Effector CD8-positive, alpha-beta T cell (primary cell): ENCODE measurements at regions not wholly inside any gene's neighbourhood (a gene's known extent, or its start where the extent isn't known, plus 50 kb on each side); places are given as distances from the start of the nearest gene placed in this dataset.

Experiments
- DNase-seq: peaks from one replicate; lab custom pipeline; 2025; lab: John Stamatoyannopoulos, UW

DNA sequence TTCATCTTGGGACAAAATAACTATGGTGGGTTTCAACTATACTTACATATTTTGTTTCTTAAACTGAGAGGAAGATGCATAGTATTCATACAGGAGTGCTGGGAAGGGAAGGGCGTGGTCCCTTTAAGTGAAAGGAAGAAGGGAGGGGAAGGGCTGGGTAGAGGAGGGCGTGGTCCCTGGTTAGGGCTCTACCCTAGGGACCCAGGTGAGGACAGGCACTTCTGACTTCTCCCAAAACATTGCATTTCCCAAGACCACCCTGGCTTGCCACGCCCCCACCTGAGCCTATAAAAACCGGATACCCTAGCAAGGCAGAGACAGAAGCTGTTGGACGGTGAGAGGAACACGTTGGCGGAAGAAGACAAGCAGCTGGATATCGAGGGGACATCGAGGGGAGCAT, 157.6 kb upstream of the PLXNA4 start:
- no peak for DNase-seq

GRCh38 chr7:132732321-132732865, 156.1 kb upstream of the PLXNA4 start:
- no peak for DNase-seq

GRCh38 chr7:132730105-132730504, 153.8 kb upstream of the PLXNA4 start:
- no peak for DNase-seq

- no peak for DNase-seq
Measured at GRCh38 chr7:132723506-132724081, 147.3 kb upstream of the PLXNA4 start.

GRCh38 chr7:132720835-132721234, 144.6 kb upstream of the PLXNA4 start:
- no peak for DNase-seq

DNA sequence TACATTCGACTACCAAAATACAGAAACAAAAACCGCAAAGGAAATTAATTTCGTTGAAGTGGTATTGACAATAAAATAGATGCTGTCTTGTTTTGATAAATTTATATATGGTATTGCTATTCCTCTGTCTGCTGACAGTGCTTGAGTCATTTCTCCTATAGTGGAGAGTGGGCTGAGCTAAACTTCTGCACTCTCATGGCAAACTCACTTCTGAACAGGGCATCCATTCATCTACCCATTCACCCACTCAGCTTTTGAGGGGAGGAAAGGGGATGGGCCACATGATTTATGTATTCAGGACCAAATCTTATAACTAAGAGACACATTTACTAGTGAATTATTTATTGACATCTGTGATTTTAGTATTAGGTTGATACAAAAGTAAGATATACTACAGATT, 137.6 kb upstream of the PLXNA4 start:
- no peak for DNase-seq

GRCh38 chr7:132709971-132710567, 133.8 kb upstream of the PLXNA4 start:
- DNase-seq: no peak

DNA sequence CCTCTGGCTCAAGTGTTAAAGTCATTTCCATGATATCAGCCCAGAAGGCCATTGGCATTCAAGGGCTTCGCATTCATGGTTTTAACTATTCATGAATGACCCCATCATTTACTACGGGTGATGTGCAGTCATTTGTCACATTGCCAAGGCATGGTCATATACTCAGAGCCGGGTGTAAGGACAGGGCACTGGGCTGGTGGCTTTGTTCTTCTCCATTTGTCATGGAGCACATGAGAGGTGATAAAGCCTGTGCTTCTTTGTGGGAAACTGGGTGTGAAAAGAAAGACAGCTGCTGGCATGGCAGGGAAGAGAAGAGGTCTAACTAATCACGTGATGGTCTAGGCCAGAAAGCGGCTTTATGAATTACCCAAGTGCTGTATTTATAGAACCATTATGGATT, 132.2 kb upstream of the PLXNA4 start:
- DNase-seq: no peak

DNA sequence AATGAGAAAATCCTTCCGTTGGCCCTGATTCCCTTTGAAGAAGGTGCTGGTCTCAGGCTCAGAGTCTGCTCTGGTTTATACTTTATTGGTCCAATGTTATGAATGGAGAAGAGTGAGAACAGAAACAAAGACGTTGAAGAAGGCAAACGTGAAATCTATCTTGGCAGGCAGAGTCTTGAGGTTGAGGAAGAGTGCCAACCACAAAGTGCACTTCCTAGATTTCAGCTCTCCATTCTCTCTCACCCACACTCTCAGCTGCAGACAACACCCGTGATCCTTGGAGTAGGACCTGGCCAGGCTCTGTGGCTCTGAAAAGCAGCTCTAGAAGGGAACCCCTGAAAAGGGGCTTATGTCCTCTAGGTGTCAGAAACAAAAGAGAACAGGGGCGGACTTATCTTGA, 128.9 kb upstream of the PLXNA4 start:
- DNase-seq: no peak

DNA sequence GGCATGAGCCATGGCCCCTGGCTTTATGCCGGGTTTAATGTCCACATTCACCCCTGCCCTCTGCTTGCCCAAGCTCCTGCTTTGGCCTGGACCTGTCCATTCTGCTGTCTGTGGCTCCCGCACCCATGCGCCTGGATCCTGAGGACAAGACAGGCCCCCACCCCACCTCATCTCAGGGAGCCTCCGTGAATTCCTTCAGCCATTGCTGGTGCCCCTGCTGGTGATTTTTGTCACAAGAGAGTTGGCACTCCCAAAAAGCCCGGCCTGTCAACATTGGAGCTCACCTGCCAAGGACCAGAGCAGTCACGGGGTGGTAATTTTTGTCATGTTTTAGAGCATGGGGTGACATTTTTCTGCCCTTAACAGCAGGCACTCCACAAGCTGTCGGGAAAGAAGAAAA, 127.5 kb upstream of the PLXNA4 start:
- no peak for DNase-seq

- DNase-seq: no peak
Measured at GRCh38 chr7:132697003-132697402, 120.7 kb upstream of the PLXNA4 start.

GRCh38 chr7:132696332-132696731, 120.1 kb upstream of the PLXNA4 start:
- no peak for DNase-seq

GRCh38 chr7:132691201-132691600, 114.9 kb upstream of the PLXNA4 start:
- no peak for DNase-seq

- no peak for DNase-seq
Measured at GRCh38 chr7:132690174-132690573, 113.9 kb upstream of the PLXNA4 start.

GRCh38 chr7:132687981-132688383, 111.7 kb upstream of the PLXNA4 start:
- no peak for DNase-seq

- DNase-seq: no peak
Measured at GRCh38 chr7:132687016-132687415, 110.7 kb upstream of the PLXNA4 start.

GRCh38 chr7:132685277-132685676, 109.0 kb upstream of the PLXNA4 start:
- no peak for DNase-seq

DNA sequence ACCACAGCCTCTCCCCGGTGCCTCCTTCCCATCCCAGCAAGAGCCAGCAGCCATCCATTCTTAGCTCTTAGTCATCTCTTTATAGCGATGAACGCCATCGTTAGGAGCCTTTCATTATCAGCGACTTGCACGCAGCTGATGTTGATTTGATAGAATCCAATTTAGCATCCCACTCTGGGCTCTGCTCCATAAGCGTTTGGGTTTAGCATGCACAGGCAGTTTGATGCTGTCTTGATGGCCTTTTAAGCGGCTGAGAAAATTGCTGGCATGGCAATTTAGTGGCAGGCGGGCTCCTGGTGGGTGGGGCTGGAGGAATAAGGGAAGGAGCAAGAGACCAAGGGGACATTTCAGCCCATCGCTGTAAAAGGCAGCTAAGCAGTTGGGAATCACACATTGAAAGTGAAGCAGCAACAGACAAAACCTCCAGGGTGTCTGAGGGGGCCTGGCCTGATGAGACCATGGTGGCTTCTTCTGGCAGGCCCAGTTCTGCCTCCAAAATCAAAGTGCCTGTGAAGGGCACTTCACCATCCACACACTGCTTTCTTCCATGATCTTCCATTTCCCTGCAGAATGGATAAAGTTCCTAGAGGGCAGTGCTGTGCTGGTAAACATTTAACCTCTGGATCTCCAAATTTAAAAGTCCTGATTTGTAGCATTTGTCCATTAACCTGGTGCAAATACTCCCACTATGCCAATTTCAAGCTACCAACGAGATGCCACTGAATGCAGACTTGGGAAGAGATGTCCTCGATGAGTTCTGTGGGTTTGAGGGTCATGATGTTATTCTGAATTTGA, 107.8 kb upstream of the PLXNA4 start:
- DNase-seq: no peak

DNA sequence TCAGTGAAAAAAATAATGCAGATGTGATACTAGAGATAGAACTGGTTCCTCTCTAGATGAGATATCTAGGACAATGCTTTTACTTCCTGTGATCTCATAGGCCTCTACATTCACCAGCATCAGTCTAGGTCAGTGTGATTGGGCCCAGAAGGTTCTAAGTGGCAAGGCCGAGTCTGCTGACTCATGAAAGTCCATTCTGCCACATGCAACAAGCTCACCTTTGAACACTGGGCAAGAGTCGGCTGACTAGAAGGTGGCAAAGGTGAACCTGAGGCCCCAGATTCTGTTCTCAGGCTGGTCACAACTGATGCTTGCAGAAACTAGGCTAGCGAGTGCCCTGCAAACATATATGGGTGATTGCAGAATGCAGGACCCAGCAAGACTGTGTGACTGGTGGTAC, 105.7 kb upstream of the PLXNA4 start:
- DNase-seq: no peak

GRCh38 chr7:132680590-132680989, 104.3 kb upstream of the PLXNA4 start:
- no peak for DNase-seq

DNA sequence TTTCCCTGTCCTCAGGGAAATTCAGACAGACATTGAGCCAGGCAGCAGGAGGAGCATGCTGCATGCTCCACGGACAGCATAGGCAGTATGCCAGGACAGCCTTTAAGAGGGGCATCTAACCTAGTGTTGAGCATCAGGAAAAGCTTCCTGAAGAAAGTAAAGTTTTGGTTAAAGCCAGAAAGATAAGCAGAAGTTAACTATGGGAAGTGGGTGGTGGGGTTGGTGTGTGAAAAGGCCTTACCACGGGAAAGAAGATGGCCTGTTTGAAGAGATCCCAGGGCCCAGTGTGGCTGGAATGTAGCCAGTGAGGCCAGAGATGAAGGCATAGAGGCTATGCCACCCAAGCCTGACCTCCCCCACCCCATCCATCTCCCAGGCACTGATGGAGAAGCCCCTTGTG, 102.4 kb upstream of the PLXNA4 start:
- no peak for DNase-seq

DNA sequence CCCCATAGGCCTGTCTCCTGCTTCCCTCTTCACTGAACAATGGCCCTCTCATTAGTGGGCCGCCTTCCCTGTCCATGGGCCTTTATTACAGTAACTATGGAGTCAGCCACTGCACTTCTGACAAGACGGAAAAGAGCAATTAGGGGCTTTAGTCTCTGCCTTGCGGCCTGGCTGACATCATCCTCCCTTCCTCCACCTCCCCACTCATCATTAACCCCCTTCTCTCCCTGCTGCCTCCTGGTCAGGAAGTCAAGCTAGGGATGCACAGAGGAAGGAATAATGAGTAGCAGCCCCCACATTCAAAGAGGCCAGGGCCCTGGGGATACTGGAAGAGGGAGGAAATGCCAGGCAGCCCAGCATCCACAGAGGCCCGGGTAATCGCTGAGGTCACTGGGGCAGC, 101.6 kb upstream of the PLXNA4 start:
- no peak for DNase-seq
